ENCODE measurements at regions not wholly inside any gene's neighbourhood (a gene's known extent, or its start where the extent isn't known, plus 50 kb on each side); places are given as distances from the start of the nearest gene placed in this dataset.

DNA sequence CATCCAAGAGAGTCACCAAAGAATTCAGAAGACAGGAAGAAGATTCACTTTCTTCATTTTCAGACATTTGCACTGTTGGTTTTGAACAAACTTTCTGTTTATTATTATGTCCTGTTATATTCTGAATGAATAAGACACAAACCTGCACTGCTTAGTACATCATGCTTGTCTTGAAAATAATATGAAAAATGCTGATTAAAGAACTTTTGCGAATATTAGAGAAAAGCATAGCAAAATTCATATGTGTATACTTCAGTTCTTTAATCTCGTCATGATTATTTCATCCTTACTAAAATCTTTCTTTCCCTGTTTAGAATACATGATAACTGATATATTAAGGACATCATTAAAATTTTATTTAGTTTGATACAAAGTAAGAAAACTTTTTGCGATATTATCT lies 504.1 kb downstream of the POM121L12 start:
- DNase-seq (ENCODE audit: low spot score), result no peak
- no peak overlapping the region for H3K4me3 Mint-ChIP-seq (ENCODE audit: unreplicated experiment)
- H3K9me3 Mint-ChIP-seq (ENCODE audit: unreplicated experiment), result no peaks in the 10 kb centered on the region
- no peaks in the 10 kb centered on the region for H3K4me1 Mint-ChIP-seq (ENCODE audit: unreplicated experiment)
- H3K27me3 Mint-ChIP-seq (ENCODE audit: unreplicated experiment), result peaks cover 2% of the 10 kb centered on the region
- no peak overlapping the region for H3K27ac Mint-ChIP-seq (ENCODE audit: unreplicated experiment)
- no peaks in the 10 kb centered on the region for H3K36me3 Mint-ChIP-seq (ENCODE audit: low read depth, unreplicated experiment)
- TF ChIP-seq, protein P1, sequence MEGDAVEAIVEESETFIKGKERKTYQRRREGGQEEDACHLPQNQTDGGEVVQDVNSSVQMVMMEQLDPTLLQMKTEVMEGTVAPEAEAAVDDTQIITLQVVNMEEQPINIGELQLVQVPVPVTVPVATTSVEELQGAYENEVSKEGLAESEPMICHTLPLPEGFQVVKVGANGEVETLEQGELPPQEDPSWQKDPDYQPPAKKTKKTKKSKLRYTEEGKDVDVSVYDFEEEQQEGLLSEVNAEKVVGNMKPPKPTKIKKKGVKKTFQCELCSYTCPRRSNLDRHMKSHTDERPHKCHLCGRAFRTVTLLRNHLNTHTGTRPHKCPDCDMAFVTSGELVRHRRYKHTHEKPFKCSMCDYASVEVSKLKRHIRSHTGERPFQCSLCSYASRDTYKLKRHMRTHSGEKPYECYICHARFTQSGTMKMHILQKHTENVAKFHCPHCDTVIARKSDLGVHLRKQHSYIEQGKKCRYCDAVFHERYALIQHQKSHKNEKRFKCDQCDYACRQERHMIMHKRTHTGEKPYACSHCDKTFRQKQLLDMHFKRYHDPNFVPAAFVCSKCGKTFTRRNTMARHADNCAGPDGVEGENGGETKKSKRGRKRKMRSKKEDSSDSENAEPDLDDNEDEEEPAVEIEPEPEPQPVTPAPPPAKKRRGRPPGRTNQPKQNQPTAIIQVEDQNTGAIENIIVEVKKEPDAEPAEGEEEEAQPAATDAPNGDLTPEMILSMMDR (IDR thresholded peaks at IDR 0.05; ENCODE audit: unreplicated experiment), result no peak

DNA sequence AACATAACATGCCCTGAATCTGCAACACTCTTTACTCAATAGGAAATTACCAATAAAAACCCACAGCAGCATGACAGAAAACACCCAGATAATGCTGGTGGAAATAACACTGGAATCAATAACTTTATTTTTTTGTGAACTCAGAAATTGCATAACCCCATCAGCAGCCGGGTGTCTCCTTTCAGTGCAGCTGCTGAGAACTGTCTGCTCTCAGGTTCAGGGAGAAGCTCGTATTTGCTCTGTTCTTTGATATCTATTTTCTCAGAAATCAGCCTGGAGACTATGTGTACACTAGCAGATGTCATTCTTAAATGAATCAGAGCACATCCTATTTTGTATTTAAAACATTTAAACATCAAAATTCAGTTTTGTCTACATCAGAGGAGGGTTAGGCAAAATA lies 506.0 kb downstream of the POM121L12 start:
- TF ChIP-seq, protein P1 (IDR thresholded peaks at IDR 0.05; ENCODE audit: unreplicated experiment), result no peak
- H3K27me3 Mint-ChIP-seq (ENCODE audit: unreplicated experiment), result peaks cover 2% of the 10 kb centered on the region
- H3K4me3 Mint-ChIP-seq (ENCODE audit: unreplicated experiment), result no peak overlapping the region
- H3K27ac Mint-ChIP-seq (ENCODE audit: unreplicated experiment), result no peak overlapping the region
- H3K9me3 Mint-ChIP-seq (ENCODE audit: unreplicated experiment), result no peaks in the 10 kb centered on the region
- no peaks in the 10 kb centered on the region for H3K4me1 Mint-ChIP-seq (ENCODE audit: unreplicated experiment)
- DNase-seq (ENCODE audit: low spot score), result no peak
- H3K36me3 Mint-ChIP-seq (ENCODE audit: low read depth, unreplicated experiment), result no peaks in the 10 kb centered on the region

DNA sequence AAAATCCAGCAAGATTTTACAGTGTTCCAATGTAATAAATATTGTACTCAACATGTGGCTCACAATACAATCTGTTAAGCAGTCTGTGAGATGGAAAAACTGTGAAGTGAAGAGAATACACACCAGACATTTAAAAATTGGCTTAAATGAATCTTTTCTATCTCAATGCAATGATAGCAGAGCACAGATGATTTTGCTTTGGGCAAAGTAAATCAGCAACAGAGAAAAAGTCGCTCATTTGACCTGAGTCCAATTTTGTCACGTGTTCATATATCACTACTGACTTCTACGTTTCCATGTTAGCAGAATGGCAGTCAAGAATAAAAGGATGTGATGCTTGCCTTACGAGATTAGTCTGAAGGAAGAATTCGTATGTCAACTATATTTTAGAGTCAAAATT lies 506.7 kb downstream of the POM121L12 start:
- no peak for DNase-seq (ENCODE audit: low spot score)
- TF ChIP-seq, protein P1 (IDR thresholded peaks at IDR 0.05; ENCODE audit: unreplicated experiment), result no peak
- Mint-ChIP-seq H3K4me1 (ENCODE audit: unreplicated experiment) (no peaks in the 10 kb centered on the region), H3K9me3 (ENCODE audit: unreplicated experiment) (no peaks in the 10 kb centered on the region), H3K27me3 (ENCODE audit: unreplicated experiment) (peaks cover 2% of the 10 kb centered on the region), H3K4me3 (ENCODE audit: unreplicated experiment) (no peak overlapping the region), H3K36me3 (ENCODE audit: low read depth, unreplicated experiment) (no peaks in the 10 kb centered on the region), H3K27ac (ENCODE audit: unreplicated experiment) (no peak overlapping the region)

Data from endothelial cell (in vitro differentiated cells).